K562 (cell line): ENCODE measurements at regions not wholly inside any gene's neighbourhood (a gene's known extent, or its start where the extent isn't known, plus 50 kb on each side); places are given as distances from the start of the nearest gene placed in this dataset.

ENCODE experiments used
- ARID1B ChIP-seq: fragments of 450-650 bp; IDR thresholded peaks from 2 replicates; pipeline ENCODE4 v1.6.1; 2016; ENCODE audit warnings: antibody characterized with exemption, mild to moderate bottlenecking, inconsistent platforms
- FOXK2 ChIP-seq, 2 experiments: fragments of 450-650 bp; IDR thresholded peaks in 1 of 2; conservative IDR thresholded peaks in 1 of 2; 2 replicates each; pipeline ENCODE4 v1.6.1; 2016; ENCODE audit warnings: low read depth in 2 of 2, mild to moderate bottlenecking in 1 of 2
- HSF4 ChIP-seq: fragments of 250-450 bp; sonication (Bioruptor Pico); IDR thresholded peaks from 2 replicates; pipeline ENCODE4 v2.1.2; 2022; ENCODE audit warnings: mild to moderate bottlenecking, moderate library complexity, borderline replicate concordance
- KDM1A ChIP-seq, 2 experiments: fragments of 450-650 bp; IDR thresholded peaks; 2 replicates each; pipeline ENCODE4 v1.6.1; 2016; ENCODE audit warnings: mild to moderate bottlenecking in 2 of 2
- NCOA4 ChIP-seq: fragments of 450-650 bp; IDR thresholded peaks from 2 replicates; pipeline ENCODE4 v1.6.1; 2018; ENCODE audit warnings: mild to moderate bottlenecking; ENCODE audit not compliant: partially characterized antibody
- POLR2AphosphoS2 ChIP-seq: IDR thresholded peaks from 2 replicates; pipeline ENCODE4 v1.6.1; 2012; ENCODE audit warnings: low read length, improper control_type of control experiment
- RB1 ChIP-seq: fragments of 450-650 bp; IDR thresholded peaks from 2 replicates; pipeline ENCODE4 v1.6.1; 2017; ENCODE audit warnings: low read depth, mild to moderate bottlenecking
- TCF3 ChIP-seq: sonication (generic); formaldehyde crosslinking; IDR thresholded peaks from 2 replicates; pipeline ENCODE4 v1.4.0; 2020; ENCODE audit warnings: mild to moderate bottlenecking, missing genetic modification reagents
- TCF7 ChIP-seq: sonication (generic); IDR thresholded peaks from 2 replicates; pipeline ENCODE4 v1.6.1; 2016; ENCODE audit warnings: antibody characterized with exemption, borderline replicate concordance
- XRCC4 ChIP-seq: IDR thresholded peaks from one replicate; pipeline ENCODE4 v1.6.1; 2011; ENCODE audit not compliant: insufficient read depth, insufficient read length; ENCODE audit errors: extremely low read depth
- ZNF134 ChIP-seq: fragments of 250-450 bp; sonication (Bioruptor Pico); conservative IDR thresholded peaks from 2 replicates; pipeline ENCODE4 v1.4.0; 2020
- ZNF263 ChIP-seq: sonication (generic); formaldehyde crosslinking; IDR thresholded peaks from 2 replicates; pipeline ENCODE4 v1.8.0; 2022; ENCODE audit warnings: mild to moderate bottlenecking, missing genetic modification reagents, borderline replicate concordance
- ZNF274 ChIP-seq: IDR thresholded peaks from 2 replicates; pipeline ENCODE4 v1.6.1; 2011; ENCODE audit warnings: low read depth, mild to moderate bottlenecking, low read length, moderate library complexity, borderline replicate concordance
- TF ChIP-seq, protein P1 (sequence below), 2 experiments: fragments of 450-650 bp; formaldehyde crosslinking in 1 of 2; IDR thresholded peaks; 2 replicates each; pipeline versions ENCODE4 v1.4.0 to v1.6.1; 2014 to 2020; ENCODE audit warnings: mild to moderate bottlenecking in 2 of 2, borderline replicate concordance in 1 of 2, low read depth in 1 of 2
- TF ChIP-seq, protein P2 (sequence below), 2 experiments: fragments of 150-350 bp in 1 of 2; IDR thresholded peaks; 2 replicates each; pipeline ENCODE4 v1.6.1; 2012 to 2016; ENCODE audit warnings: low read depth in 2 of 2, low read length in 2 of 2, mild to moderate bottlenecking in 1 of 2, moderate library complexity in 1 of 2
- TF ChIP-seq, protein P3 (sequence below): fragments of 250-450 bp; sonication (Bioruptor Pico); IDR thresholded peaks from 2 replicates; pipeline ENCODE4 v1.5.0; 2021

DNA sequence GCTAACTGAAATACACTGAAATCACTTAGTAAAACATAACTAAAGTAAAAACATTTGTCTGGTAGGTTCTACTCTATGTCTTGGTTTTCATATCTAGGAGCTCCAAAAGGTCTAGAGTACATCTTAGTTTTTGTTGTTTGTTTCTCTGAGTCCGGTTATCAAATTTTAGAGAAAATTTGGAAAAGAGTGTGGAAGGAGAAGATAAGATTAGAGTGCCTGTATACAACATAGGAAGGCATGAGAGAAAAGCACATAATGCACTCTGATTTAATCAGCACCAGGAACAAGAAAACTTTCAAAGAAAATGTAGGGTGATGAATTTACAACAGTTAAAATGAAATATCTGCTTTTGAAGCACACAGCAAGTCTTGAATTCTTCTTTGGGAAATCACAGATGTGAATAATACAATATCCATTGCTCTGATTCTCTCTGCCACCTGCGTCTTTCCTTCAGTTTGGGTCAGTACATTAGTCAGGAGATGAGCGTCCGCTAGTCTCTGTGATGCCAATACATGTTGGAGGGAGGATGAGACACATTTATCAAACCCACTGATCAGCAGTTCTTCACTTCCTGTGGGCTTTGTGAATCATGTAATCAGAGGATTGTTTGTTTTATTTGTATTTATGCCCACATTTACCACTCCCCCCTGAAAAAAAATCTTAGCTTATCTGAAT is 477.8 kb upstream of the GCFC2 start (continued):
- TF ChIP-seq, protein P1, sequence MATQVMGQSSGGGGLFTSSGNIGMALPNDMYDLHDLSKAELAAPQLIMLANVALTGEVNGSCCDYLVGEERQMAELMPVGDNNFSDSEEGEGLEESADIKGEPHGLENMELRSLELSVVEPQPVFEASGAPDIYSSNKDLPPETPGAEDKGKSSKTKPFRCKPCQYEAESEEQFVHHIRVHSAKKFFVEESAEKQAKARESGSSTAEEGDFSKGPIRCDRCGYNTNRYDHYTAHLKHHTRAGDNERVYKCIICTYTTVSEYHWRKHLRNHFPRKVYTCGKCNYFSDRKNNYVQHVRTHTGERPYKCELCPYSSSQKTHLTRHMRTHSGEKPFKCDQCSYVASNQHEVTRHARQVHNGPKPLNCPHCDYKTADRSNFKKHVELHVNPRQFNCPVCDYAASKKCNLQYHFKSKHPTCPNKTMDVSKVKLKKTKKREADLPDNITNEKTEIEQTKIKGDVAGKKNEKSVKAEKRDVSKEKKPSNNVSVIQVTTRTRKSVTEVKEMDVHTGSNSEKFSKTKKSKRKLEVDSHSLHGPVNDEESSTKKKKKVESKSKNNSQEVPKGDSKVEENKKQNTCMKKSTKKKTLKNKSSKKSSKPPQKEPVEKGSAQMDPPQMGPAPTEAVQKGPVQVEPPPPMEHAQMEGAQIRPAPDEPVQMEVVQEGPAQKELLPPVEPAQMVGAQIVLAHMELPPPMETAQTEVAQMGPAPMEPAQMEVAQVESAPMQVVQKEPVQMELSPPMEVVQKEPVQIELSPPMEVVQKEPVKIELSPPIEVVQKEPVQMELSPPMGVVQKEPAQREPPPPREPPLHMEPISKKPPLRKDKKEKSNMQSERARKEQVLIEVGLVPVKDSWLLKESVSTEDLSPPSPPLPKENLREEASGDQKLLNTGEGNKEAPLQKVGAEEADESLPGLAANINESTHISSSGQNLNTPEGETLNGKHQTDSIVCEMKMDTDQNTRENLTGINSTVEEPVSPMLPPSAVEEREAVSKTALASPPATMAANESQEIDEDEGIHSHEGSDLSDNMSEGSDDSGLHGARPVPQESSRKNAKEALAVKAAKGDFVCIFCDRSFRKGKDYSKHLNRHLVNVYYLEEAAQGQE (IDR thresholded peaks at IDR 0.05; ENCODE audit: borderline replicate concordance): no peak
- TF ChIP-seq, protein P1 (CRISPR knock-in tag; IDR thresholded peaks at IDR 0.05; ENCODE audit: low read depth): no peak
- TF ChIP-seq XRCC4 (no peak), NCOA4 (no peak), KDM1A (IDR thresholded peaks at IDR 0.05) (0 out of 4 replicates have a peak, but pooled peaks of 1 of the 2 experiments have one; percentile 13), RB1 (no peak), HSF4 (no peak), ZNF134 (CRISPR knock-in tag) (no peak), ZNF263 (CRISPR knock-in tag) (no peak), FOXK2 (conservative IDR thresholded peaks at IDR 0.05 in 1 of 2, IDR thresholded peaks at IDR 0.05 in 1 of 2; ENCODE audit: low read depth in 2 of 2) (0 out of 4 replicates have a peak, but pooled peaks of 1 of the 2 experiments have one; percentile 20), TCF7 (no peak), ARID1B (peak; percentile 83), POLR2AphosphoS2 (no peak), TCF3 (CRISPR knock-in tag) (peak; percentile 49), ZNF274 (no peak)
- TF ChIP-seq, protein P2, sequence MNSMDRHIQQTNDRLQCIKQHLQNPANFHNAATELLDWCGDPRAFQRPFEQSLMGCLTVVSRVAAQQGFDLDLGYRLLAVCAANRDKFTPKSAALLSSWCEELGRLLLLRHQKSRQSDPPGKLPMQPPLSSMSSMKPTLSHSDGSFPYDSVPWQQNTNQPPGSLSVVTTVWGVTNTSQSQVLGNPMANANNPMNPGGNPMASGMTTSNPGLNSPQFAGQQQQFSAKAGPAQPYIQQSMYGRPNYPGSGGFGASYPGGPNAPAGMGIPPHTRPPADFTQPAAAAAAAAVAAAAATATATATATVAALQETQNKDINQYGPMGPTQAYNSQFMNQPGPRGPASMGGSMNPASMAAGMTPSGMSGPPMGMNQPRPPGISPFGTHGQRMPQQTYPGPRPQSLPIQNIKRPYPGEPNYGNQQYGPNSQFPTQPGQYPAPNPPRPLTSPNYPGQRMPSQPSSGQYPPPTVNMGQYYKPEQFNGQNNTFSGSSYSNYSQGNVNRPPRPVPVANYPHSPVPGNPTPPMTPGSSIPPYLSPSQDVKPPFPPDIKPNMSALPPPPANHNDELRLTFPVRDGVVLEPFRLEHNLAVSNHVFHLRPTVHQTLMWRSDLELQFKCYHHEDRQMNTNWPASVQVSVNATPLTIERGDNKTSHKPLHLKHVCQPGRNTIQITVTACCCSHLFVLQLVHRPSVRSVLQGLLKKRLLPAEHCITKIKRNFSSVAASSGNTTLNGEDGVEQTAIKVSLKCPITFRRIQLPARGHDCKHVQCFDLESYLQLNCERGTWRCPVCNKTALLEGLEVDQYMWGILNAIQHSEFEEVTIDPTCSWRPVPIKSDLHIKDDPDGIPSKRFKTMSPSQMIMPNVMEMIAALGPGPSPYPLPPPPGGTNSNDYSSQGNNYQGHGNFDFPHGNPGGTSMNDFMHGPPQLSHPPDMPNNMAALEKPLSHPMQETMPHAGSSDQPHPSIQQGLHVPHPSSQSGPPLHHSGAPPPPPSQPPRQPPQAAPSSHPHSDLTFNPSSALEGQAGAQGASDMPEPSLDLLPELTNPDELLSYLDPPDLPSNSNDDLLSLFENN (IDR thresholded peaks at IDR 0.05; ENCODE audit: low read depth in 2 of 2, low read length in 2 of 2): no peak
- TF ChIP-seq, protein P3, sequence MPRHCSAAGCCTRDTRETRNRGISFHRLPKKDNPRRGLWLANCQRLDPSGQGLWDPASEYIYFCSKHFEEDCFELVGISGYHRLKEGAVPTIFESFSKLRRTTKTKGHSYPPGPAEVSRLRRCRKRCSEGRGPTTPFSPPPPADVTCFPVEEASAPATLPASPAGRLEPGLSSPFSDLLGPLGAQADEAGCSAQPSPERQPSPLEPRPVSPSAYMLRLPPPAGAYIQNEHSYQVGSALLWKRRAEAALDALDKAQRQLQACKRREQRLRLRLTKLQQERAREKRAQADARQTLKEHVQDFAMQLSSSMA: no peak
